DND-41 (cell line): ENCODE measurements at regions not wholly inside any gene's neighbourhood (a gene's known extent, or its start where the extent isn't known, plus 50 kb on each side); places are given as distances from the start of the nearest gene placed in this dataset.

Experiments
- ATAC-seq: fragments of 200-7000 bp; cut with Tn5 transposase; 3 replicates; pipeline ENCODE4 v1.9.1; 2021; ENCODE audit warnings: low read depth; ENCODE audit not compliant: insufficient read depth
- DNase-seq: peaks from one replicate; pipeline ENCODE4 v3.0.0-alpha.2; 2020
- H2AFZ ChIP-seq: 2 replicates; pipeline ENCODE4 v1.6.0; 2012; ENCODE audit warnings: low read depth, low read length
- H3K27ac ChIP-seq: 2 replicates; pipeline ENCODE4 v1.5.1; 2012; ENCODE audit warnings: low read length, inconsistent platforms
- H3K27me3 ChIP-seq: fragments of 200-600 bp; sonication (generic); 2 replicates; pipeline ENCODE4 v1.6.0; 2012; ENCODE audit warnings: low read length, mild to moderate bottlenecking, inconsistent platforms; ENCODE audit not compliant: insufficient read depth, poor library complexity
- H3K36me3 ChIP-seq: 2 replicates; pipeline ENCODE4 v1.5.1; 2012; ENCODE audit warnings: low read length, inconsistent platforms; ENCODE audit not compliant: insufficient read depth
- H3K4me1 ChIP-seq: 2 replicates; pipeline ENCODE4 v1.5.1; 2012; ENCODE audit warnings: mild to moderate bottlenecking, low read length; ENCODE audit not compliant: insufficient read depth
- H3K4me2 ChIP-seq: 2 replicates; pipeline ENCODE4 v1.6.0; 2012; ENCODE audit warnings: mild to moderate bottlenecking, moderate library complexity, low read length, inconsistent platforms; ENCODE audit not compliant: insufficient read depth
- H3K4me3 ChIP-seq, 2 experiments: fragments of 200-600 bp in 1 of 2; shearing (Covaris generic) in 1 of 2; 2 replicates each; pipeline ENCODE4 v1.5.1; 2012 to 2016; ENCODE audit warnings: inconsistent platforms in 2 of 2, low read length in 2 of 2, mild to moderate bottlenecking in 2 of 2, low read depth in 1 of 2, moderate library complexity in 1 of 2
- H3K79me2 ChIP-seq: 2 replicates; pipeline ENCODE4 v1.6.0; 2012; ENCODE audit warnings: low read length, inconsistent platforms; ENCODE audit not compliant: insufficient read depth
- H3K9ac ChIP-seq: 2 replicates; pipeline ENCODE4 v1.6.0; 2012; ENCODE audit warnings: low read depth, mild to moderate bottlenecking, inconsistent platforms, low read length, moderate library complexity
- H3K9me3 ChIP-seq: 2 replicates; pipeline ENCODE4 v1.5.1; 2012; ENCODE audit warnings: low read length, moderate library complexity, mild to moderate bottlenecking, inconsistent platforms; ENCODE audit not compliant: insufficient read depth, severe bottlenecking
- H4K20me1 ChIP-seq: 2 replicates; pipeline ENCODE4 v1.6.0; 2012; ENCODE audit warnings: low read length; ENCODE audit not compliant: insufficient read depth
- EZH2 ChIP-seq: IDR thresholded peaks from 3 replicates; pipeline ENCODE4 v1.6.1; 2012; ENCODE audit warnings: borderline replicate concordance, low read depth, mild to moderate bottlenecking, moderate library complexity, low read length, inconsistent platforms; ENCODE audit not compliant: severe bottlenecking
- TF ChIP-seq, protein P1 (sequence below): IDR thresholded peaks from 2 replicates; pipeline ENCODE4 v1.5.1; 2012; ENCODE audit warnings: borderline replicate concordance, low read length, moderate library complexity, mild to moderate bottlenecking; ENCODE audit not compliant: poor library complexity, severe bottlenecking; ENCODE audit errors: extremely low read depth

DNA sequence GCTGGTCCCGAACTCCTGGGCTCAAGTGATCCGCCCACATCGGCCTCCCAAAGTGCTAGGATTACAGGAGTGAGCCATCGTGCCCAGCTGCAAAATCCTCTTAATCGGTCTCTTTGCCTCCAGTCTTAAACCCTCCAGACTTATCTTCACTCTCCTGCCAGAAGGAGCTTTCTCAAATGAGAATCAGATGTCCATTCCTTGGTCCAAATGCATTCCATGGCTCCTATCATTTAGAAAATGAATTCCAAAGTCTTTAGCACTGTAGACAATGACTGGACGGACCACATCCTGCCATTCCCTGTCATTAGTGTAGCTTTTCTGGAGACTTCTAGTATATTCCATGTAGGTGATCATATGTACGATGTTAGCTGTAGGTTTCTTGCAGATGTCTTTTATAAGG is 141.9 kb downstream of the ID4 start:
- DNase-seq: no peak
- H3K27ac ChIP-seq: no peak overlapping the region
- no peaks in the 10 kb centered on the region for H3K79me2 ChIP-seq
- no peak overlapping the region for H3K4me2 ChIP-seq
- H2AFZ ChIP-seq: no peak overlapping the region
- ATAC-seq: no peak
- no peaks in the 10 kb centered on the region for H3K9me3 ChIP-seq
- H3K4me3 ChIP-seq: no peak overlapping the region
- TF ChIP-seq, protein P1, sequence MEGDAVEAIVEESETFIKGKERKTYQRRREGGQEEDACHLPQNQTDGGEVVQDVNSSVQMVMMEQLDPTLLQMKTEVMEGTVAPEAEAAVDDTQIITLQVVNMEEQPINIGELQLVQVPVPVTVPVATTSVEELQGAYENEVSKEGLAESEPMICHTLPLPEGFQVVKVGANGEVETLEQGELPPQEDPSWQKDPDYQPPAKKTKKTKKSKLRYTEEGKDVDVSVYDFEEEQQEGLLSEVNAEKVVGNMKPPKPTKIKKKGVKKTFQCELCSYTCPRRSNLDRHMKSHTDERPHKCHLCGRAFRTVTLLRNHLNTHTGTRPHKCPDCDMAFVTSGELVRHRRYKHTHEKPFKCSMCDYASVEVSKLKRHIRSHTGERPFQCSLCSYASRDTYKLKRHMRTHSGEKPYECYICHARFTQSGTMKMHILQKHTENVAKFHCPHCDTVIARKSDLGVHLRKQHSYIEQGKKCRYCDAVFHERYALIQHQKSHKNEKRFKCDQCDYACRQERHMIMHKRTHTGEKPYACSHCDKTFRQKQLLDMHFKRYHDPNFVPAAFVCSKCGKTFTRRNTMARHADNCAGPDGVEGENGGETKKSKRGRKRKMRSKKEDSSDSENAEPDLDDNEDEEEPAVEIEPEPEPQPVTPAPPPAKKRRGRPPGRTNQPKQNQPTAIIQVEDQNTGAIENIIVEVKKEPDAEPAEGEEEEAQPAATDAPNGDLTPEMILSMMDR: no peak
- TF ChIP-seq EZH2: no peak
- no peaks in the 10 kb centered on the region for H4K20me1 ChIP-seq
- H3K4me1 ChIP-seq: no peaks in the 10 kb centered on the region
- H3K27me3 ChIP-seq: no peaks in the 10 kb centered on the region
- no peak overlapping the region for H3K9ac ChIP-seq
- no peaks in the 10 kb centered on the region for H3K36me3 ChIP-seq

DNA sequence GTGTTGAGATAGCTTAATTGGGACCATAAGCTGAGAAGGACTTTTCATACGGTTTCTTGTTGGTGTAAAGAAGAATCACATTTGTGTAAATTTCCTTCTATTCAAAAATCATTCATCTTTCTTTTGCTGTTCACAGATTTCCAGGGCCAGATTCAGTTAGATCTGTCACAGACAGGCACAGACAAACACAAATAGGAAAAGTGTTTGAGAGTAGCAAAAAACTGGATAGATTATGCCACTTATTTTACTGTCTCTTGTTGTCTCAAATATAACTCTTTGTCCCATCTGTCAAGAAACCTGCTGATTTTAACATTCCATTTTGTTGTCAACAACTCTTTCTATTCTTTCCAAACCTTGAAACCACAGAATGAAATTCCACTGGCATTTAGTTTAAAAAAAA is 142.8 kb downstream of the ID4 start:
- Histone ChIP-seq H3K36me3 (no peaks in the 10 kb centered on the region), H3K4me3 (no peak overlapping the region), H3K4me1 (no peaks in the 10 kb centered on the region), H2AFZ (no peak overlapping the region), H4K20me1 (no peaks in the 10 kb centered on the region), H3K27ac (no peak overlapping the region), H3K9ac (no peak overlapping the region), H3K79me2 (no peaks in the 10 kb centered on the region), H3K27me3 (no peaks in the 10 kb centered on the region), H3K4me2 (no peak overlapping the region), H3K9me3 (no peaks in the 10 kb centered on the region)
- no peak for ATAC-seq
- TF ChIP-seq, protein P1: no peak
- no peak for TF ChIP-seq EZH2
- DNase-seq: no peak

DNA sequence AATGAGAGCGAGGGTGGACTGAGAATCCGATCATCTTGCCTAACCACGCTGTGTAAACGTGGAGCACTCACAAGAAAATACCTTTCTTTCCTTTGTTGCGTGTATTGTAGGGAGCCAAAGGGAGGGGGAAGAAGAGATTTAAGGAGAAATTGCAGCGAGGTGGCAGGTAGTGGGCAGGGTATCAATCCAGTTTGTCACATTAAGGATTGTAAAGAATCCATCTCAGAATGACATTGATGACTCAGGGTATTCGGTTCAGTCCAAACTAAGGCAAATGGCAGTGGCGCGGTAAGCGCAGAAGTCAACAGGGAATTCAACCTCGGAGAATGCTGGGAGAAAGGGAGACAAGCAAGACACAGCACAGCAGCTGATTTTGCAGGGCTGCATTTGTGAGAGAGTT is 146.2 kb downstream of the ID4 start:
- no peak for DNase-seq
- H3K36me3 ChIP-seq: no peaks in the 10 kb centered on the region
- no peak overlapping the region for H3K4me2 ChIP-seq
- no peak overlapping the region for H3K9ac ChIP-seq
- H4K20me1 ChIP-seq: no peaks in the 10 kb centered on the region
- no peak overlapping the region for H3K4me3 ChIP-seq
- H3K9me3 ChIP-seq: no peaks in the 10 kb centered on the region
- no peaks in the 10 kb centered on the region for H3K79me2 ChIP-seq
- no peak overlapping the region for H3K27ac ChIP-seq
- no peak for ATAC-seq
- H3K4me1 ChIP-seq: no peaks in the 10 kb centered on the region
- no peaks in the 10 kb centered on the region for H3K27me3 ChIP-seq
- TF ChIP-seq EZH2: no peak
- TF ChIP-seq, protein P1: no peak
- H2AFZ ChIP-seq: no peak overlapping the region

DNA sequence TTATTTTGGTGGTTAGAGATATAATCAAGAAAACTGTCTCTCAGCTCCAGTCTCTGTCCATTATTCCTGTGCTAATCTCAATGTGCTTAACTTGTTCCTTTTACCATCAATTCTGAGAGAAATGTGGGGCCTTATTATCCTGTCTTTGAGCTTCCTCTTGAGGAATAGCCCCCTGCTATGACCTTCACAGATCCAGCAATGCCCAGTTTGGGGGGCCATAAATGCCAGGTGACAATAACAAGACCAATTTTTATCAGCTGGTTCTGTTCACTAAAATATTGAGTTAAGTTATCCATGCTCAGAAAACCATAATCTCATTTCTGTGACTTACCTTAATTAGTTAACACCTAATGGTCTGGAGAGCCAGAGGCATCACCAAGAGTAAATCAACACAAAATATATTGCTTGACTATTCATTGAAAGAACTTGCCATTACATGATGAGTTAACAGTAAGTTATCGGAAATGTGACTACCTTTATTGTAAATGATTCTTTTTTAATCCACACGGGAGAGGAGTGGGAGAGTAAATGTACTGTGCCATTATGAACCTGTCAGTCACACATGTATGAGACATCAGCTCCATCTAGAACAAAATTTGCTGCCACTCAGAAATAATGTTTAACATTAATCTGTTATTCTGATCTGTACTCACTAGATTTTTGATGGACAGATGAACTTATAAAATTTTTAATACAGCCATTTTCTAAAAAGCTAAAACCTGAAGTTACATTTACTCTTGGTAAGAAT is 149.7 kb downstream of the ID4 start:
- H3K27ac ChIP-seq: no peak overlapping the region
- no peaks in the 10 kb centered on the region for H3K9me3 ChIP-seq
- TF ChIP-seq, protein P1: no peak
- no peak for TF ChIP-seq EZH2
- no peaks in the 10 kb centered on the region for H3K27me3 ChIP-seq
- H3K36me3 ChIP-seq: no peaks in the 10 kb centered on the region
- no peak for ATAC-seq
- H3K9ac ChIP-seq: no peak overlapping the region
- H3K4me3 ChIP-seq: no peak overlapping the region
- H3K4me1 ChIP-seq: no peaks in the 10 kb centered on the region
- H2AFZ ChIP-seq: no peak overlapping the region
- no peaks in the 10 kb centered on the region for H4K20me1 ChIP-seq
- DNase-seq: no peak
- H3K79me2 ChIP-seq: no peaks in the 10 kb centered on the region
- no peak overlapping the region for H3K4me2 ChIP-seq
